Astrocyte (in vitro differentiated cells and primary cell): ENCODE measurements at regions not wholly inside any gene's neighbourhood (a gene's known extent, or its start where the extent isn't known, plus 50 kb on each side); places are given as distances from the start of the nearest gene placed in this dataset.

Experiments used
- DNase-seq: peaks from one replicate; pipeline ENCODE4 v3.0.0-alpha.2; 2010; ENCODE audit warnings: low read depth
- FAIRE-seq: peaks from 2 replicates; lab custom pipeline; 2011; peaks lifted over from hg19 to GRCh38; lab: Jason Lieb, UNC
- H2AFZ ChIP-seq: 2 replicates; pipeline ENCODE4 v1.6.0; 2012; ENCODE audit warnings: low read depth, low read length, inconsistent platforms
- H3K27ac ChIP-seq: 2 replicates; pipeline ENCODE4 v1.5.1; 2011; ENCODE audit warnings: low read depth, low read length, inconsistent platforms
- H3K27me3 ChIP-seq: 2 replicates; pipeline ENCODE4 v1.6.0; 2011; ENCODE audit warnings: low read length, inconsistent platforms; ENCODE audit not compliant: insufficient read depth
- H3K36me3 ChIP-seq: 2 replicates; pipeline ENCODE4 v1.5.1; 2011; ENCODE audit warnings: low read length, inconsistent platforms; ENCODE audit not compliant: insufficient read depth
- H3K4me1 ChIP-seq: 2 replicates; pipeline ENCODE4 v1.5.1; 2011; ENCODE audit warnings: low read length, inconsistent platforms; ENCODE audit not compliant: insufficient read depth
- H3K4me2 ChIP-seq: 2 replicates; pipeline ENCODE4 v1.6.0; 2012; ENCODE audit warnings: low read length, inconsistent platforms
- H3K4me3 ChIP-seq: 2 replicates; pipeline ENCODE4 v1.5.1; 2011; ENCODE audit warnings: low read depth, mild to moderate bottlenecking, low read length, inconsistent platforms; ENCODE audit not compliant: insufficient read depth
- H3K79me2 ChIP-seq: 2 replicates; pipeline ENCODE4 v1.6.0; 2012; ENCODE audit warnings: mild to moderate bottlenecking, low read length, inconsistent platforms; ENCODE audit not compliant: insufficient read depth
- H3K9ac ChIP-seq: 2 replicates; pipeline ENCODE4 v1.6.0; 2012; ENCODE audit warnings: mild to moderate bottlenecking, low read length, inconsistent platforms
- H3K9me3 ChIP-seq: 2 replicates; pipeline ENCODE4 v1.5.1; 2012; ENCODE audit warnings: low read depth, mild to moderate bottlenecking, low read length, inconsistent platforms; ENCODE audit not compliant: insufficient read depth
- H4K20me1 ChIP-seq: 2 replicates; pipeline ENCODE4 v1.6.0; 2012; ENCODE audit warnings: low read length, inconsistent platforms; ENCODE audit not compliant: insufficient read depth
- H3K27ac Mint-ChIP-seq: one replicate; pipeline ENCODE4 v1.8.0; 2021; ENCODE audit warnings: mild to moderate bottlenecking, mixed read lengths; ENCODE audit not compliant: unreplicated experiment
- H3K27me3 Mint-ChIP-seq: one replicate; pipeline ENCODE4 v1.8.0; 2021; ENCODE audit warnings: low read depth, mixed read lengths; ENCODE audit not compliant: unreplicated experiment
- H3K36me3 Mint-ChIP-seq: one replicate; pipeline ENCODE4 v1.8.0; 2021; ENCODE audit warnings: low read depth, mixed read lengths; ENCODE audit not compliant: unreplicated experiment
- H3K4me1 Mint-ChIP-seq: one replicate; pipeline ENCODE4 v1.8.0; 2021; ENCODE audit warnings: low read depth, mixed read lengths; ENCODE audit not compliant: unreplicated experiment
- H3K4me3 Mint-ChIP-seq: one replicate; pipeline ENCODE4 v1.8.0; 2021; ENCODE audit warnings: mild to moderate bottlenecking, moderate library complexity, mixed read lengths; ENCODE audit not compliant: unreplicated experiment
- H3K9me3 Mint-ChIP-seq: one replicate; pipeline ENCODE4 v1.8.0; 2021; ENCODE audit warnings: mild to moderate bottlenecking, mixed read lengths; ENCODE audit not compliant: unreplicated experiment
- EZH2 ChIP-seq: IDR thresholded peaks from 2 replicates; pipeline ENCODE4 v1.6.1; 2012; ENCODE audit warnings: mild to moderate bottlenecking, low read length, inconsistent platforms; ENCODE audit not compliant: insufficient read depth
- TF ChIP-seq, protein P1 (sequence below): IDR thresholded peaks from 2 replicates; pipeline ENCODE4 v1.5.1; 2011; ENCODE audit warnings: low read depth, mild to moderate bottlenecking, inconsistent platforms, low read length, moderate library complexity; ENCODE audit not compliant: insufficient read depth

DNA sequence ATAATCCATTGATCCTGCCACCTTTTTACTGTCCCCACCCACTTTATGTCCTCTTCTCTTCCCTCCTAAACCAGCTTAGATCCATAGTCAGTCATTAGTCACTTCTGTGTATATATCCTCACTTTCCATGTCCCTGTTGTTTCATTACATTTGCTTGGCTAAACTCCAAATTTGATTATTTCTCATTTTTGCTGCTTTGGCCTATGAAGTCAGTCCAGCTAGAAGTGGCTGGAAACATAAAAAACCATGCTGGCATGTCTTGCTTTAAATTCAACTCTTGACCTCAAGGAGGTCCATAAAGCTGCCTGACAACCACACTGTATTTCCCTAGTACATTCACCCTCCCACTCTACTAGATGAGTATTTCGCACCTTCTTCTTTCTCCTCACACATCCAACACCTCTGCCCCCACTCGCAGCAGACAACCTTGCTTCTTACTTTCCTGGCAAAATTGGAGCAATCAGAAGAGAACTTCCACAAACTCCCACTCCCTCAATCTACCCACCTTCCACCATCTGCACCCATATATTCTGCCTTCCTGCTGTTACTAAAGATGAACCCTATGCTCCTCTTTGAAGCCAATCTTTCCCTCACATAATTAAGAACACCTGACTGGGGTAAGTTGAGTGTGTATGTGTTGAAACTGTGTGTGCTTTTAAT is 72.1 kb downstream of the ZNF648 start:
- Histone ChIP-seq H3K4me2 (no peak overlapping the region), H4K20me1 (no peaks in the 10 kb centered on the region), H3K9me3 (no peaks in the 10 kb centered on the region), H3K27me3 (no peaks in the 10 kb centered on the region), H3K36me3 (no peaks in the 10 kb centered on the region), H3K4me3 (no peak overlapping the region), H3K9ac (no peak overlapping the region), H3K4me1 (no peaks in the 10 kb centered on the region), H3K27ac (no peak overlapping the region), H2AFZ (no peak overlapping the region), H3K79me2 (no peaks in the 10 kb centered on the region)
- no peak for TF ChIP-seq EZH2
- TF ChIP-seq, protein P1, sequence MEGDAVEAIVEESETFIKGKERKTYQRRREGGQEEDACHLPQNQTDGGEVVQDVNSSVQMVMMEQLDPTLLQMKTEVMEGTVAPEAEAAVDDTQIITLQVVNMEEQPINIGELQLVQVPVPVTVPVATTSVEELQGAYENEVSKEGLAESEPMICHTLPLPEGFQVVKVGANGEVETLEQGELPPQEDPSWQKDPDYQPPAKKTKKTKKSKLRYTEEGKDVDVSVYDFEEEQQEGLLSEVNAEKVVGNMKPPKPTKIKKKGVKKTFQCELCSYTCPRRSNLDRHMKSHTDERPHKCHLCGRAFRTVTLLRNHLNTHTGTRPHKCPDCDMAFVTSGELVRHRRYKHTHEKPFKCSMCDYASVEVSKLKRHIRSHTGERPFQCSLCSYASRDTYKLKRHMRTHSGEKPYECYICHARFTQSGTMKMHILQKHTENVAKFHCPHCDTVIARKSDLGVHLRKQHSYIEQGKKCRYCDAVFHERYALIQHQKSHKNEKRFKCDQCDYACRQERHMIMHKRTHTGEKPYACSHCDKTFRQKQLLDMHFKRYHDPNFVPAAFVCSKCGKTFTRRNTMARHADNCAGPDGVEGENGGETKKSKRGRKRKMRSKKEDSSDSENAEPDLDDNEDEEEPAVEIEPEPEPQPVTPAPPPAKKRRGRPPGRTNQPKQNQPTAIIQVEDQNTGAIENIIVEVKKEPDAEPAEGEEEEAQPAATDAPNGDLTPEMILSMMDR: no peak
- no peaks in the 10 kb centered on the region for H3K27me3 Mint-ChIP-seq
- H3K36me3 Mint-ChIP-seq: no peaks in the 10 kb centered on the region
- peaks cover 17% of the 10 kb centered on the region for H3K4me1 Mint-ChIP-seq
- no peak for DNase-seq
- H3K27ac Mint-ChIP-seq: no peak overlapping the region
- no peaks in the 10 kb centered on the region for H3K9me3 Mint-ChIP-seq
- no peak for FAIRE-seq
- H3K4me3 Mint-ChIP-seq: no peak overlapping the region

DNA sequence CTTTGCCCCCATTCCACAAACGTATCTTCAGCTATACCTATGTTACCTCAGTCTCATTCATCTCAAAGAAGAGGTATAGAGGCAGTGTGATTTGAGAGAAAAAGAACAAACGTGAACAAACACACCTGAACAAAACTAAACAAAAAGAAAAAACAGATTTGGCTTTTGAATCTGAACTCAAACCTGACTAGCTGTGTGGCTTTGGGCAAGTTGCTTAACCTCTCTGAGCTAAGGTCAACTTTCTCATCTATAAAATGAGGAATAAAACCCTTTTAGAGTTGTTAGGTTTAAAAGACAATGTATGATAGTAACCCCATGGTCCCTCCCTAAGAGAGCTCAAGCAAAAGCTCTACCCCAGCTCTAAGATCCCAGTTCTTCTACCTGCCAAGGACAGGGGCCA is 73.5 kb downstream of the ZNF648 start:
- H2AFZ ChIP-seq: no peak overlapping the region
- no peak overlapping the region for H3K4me3 Mint-ChIP-seq

More for the DNA sequence above, 73.5 kb downstream of the ZNF648 start:
- H3K4me2 ChIP-seq: no peak overlapping the region
- no peaks in the 10 kb centered on the region for H3K4me1 ChIP-seq
- no peak overlapping the region for H3K9ac ChIP-seq
- H3K36me3 ChIP-seq: no peaks in the 10 kb centered on the region
- H4K20me1 ChIP-seq: no peaks in the 10 kb centered on the region
- H3K9me3 Mint-ChIP-seq: no peaks in the 10 kb centered on the region
- H3K27ac Mint-ChIP-seq: no peak overlapping the region
- H3K27me3 Mint-ChIP-seq: no peaks in the 10 kb centered on the region
- TF ChIP-seq, protein P1: no peak
- TF ChIP-seq EZH2: no peak
- no peaks in the 10 kb centered on the region for H3K36me3 Mint-ChIP-seq
- peaks cover 17% of the 10 kb centered on the region for H3K4me1 Mint-ChIP-seq
- no peak for FAIRE-seq
- H3K27me3 ChIP-seq: no peaks in the 10 kb centered on the region
- no peaks in the 10 kb centered on the region for H3K79me2 ChIP-seq
- no peaks in the 10 kb centered on the region for H3K9me3 ChIP-seq
- no peak overlapping the region for H3K27ac ChIP-seq
- DNase-seq: no peak
- no peak overlapping the region for H3K4me3 ChIP-seq
